ENCODE measurements at regions not wholly inside any gene's neighbourhood (a gene's known extent, or its start where the extent isn't known, plus 50 kb on each side); places are given as distances from the start of the nearest gene placed in this dataset.
"Not testable (repeated sequence)": the region's sequence is repeated elsewhere in the genome, so short reads cannot be mapped to it uniquely, and the experiment has no call there.

- DNase-seq: no peak
These were observed 613.0 kb downstream of the KIF4B start for GRCh38 chr5:155626592-155626991.

- no peak for DNase-seq
These were observed 614.8 kb downstream of the KIF4B start for GRCh38 chr5:155628346-155628745.

GRCh38 chr5:155629597-155629996 lies 616.0 kb downstream of the KIF4B start:
- no peak for DNase-seq

- DNase-seq: no peak
These were observed 617.6 kb downstream of the KIF4B start for GRCh38 chr5:155631116-155631515.

DNA sequence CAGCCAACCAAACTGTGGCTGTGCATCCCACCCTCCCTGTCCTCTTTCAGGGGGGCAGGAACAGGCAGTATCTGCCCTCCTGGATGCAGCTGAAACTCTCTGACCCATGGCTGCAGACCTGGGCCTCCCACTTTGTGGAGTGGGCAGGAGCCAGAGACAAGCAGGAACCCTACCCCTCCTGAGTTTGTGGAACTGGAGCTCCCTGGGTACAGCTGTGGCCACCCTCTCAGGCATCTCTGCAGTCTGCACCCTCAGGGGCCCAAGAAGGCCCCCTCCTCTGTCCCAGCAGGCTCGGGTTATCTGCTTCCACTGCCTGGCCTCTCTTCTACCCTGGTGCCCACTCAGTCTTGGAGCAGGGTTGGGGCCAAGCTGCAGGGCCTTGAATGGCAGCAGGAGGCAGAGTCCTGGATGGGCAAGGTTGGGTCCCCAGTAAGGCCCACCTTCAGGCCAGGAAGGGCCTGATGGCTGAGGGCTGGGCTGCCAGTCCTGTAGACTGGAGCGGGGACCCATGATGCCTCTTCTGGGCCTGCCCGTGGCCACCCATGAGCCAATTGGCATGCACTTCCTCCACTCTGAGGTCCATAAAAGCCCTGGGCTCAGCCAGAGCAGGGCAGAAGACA lies 619.9 kb downstream of the KIF4B start:
- DNase-seq: no peak

DNA sequence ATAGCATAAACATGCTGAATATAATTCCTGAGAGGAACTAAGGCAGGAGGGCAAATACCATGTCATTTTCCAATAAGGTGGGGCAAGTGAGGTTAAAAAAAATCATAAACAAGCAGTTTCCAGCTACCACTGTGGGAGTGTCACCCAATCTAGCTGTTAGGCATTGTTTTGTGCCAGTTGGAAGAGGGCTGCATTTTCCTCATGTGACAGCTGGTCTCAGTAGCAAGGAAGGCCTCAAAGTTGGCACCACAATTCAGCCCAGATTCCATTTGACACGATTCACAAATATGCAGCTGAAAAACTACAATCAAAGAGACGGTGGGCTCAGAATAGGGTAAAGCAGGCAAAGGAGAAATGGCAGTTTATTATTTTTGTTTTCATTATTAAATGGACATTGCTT lies 636.1 kb downstream of the KIF4B start:
- no peak for DNase-seq

- no peak for DNase-seq
These were observed 642.0 kb downstream of the KIF4B start for GRCh38 chr5:155655569-155655968.

GRCh38 chr5:155661859-155662258 lies 648.3 kb downstream of the KIF4B start:
- DNase-seq: no peak

- DNase-seq: no peak
These were observed 651.8 kb downstream of the KIF4B start for GRCh38 chr5:155665361-155665760.

DNA sequence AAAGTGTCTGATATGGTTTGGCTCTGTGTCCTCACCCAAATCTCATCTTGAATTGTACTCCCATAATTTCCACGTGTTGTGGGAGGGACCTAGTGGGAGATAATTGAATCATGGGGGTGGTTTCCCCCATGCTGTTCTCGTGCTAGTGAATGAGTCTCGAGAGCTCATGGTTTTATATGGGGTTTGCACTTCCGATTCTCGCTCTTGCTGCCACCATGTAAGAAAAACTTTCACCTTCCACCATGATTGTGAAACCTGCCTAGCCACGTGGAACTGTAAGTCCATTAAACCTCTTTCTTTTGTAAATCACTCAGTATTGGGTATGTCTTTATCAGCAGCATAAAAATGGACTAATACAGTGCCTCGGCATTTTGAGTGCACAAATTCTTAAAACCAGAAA lies 655.0 kb upstream of the SGCD start:
- not testable (repeated sequence) for DNase-seq

DNA sequence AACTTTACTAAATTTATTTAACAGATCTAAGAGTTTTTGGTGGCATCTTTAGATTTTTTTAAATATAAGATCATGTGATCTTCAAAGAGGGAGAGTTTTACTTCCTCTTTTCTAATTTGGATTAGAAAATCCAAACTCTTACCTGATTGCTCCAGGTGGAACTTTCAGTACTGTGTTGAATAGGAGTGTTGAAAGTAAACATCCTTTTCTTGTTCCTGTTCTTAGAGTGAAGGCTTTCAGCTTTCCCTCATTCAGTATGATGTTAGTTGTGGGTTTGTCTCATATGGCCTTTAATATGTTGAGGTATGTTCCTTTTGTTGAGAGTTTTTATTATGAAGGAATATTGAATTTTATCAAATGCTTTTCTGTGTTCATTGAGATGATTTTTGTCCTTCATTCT lies 650.0 kb upstream of the SGCD start:
- no peak for DNase-seq

- DNase-seq: no peak
These were observed 648.6 kb upstream of the SGCD start for GRCh38 chr5:155678371-155678770.

- DNase-seq: no peak
These were observed 647.4 kb upstream of the SGCD start for GRCh38 chr5:155679530-155679929.

GRCh38 chr5:155684417-155684816 lies 642.5 kb upstream of the SGCD start:
- DNase-seq: no peak

DNA sequence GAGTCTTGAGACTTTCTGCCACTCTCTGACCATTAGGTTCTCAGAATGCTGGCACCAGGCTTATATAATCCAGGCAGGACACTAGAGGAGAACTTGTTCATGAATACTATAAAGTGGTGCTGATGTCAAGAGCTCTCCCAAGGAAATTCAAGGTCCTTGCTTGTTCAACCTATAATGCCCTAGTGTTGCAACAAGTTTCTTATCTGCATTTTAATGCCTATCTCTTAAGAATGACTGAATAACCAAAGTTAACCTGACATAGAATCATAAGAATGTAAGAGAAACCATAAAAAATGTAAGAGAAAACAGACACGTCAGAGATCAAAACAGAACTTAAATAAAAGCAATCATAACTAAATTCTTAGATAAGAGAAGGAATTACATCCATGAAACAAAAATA lies 640.8 kb upstream of the SGCD start:
- no peak for DNase-seq

DNA sequence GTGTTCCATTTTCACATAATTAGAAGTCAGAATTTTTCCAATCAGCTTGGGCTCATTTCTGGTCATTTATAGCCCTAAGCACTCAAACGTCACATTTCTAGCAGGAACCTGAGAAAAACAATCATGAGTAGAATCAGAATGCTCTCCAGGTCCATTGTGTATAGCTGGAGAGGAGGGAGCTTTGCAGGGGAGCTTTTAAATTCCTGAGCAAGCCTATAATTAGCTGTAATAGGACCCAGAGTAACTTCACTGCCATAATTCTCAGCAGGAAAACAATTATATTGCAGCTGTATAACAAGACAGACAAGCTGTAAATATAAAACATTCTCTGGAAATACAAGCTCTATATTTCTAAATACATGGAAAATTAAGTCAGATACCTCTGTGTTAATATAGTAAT lies 637.6 kb upstream of the SGCD start:
- no peak for DNase-seq

DNA sequence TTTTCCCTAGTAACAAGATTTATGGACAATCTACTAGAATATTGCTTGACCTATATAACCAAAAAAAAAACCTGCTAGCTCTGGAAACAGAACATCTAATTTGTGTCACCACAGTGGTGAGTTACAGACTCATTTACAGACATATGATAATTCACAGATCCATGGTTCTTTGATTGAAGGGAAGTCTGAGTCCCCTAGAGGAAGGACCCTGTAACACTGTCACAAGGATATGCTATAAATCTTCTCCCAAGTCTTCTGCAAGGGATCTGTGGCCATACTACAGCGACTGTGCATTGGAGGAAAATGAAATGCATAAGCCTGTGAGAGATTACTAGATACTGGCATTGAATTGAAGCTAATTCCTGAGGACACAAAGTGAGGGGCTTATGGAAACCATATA lies 630.6 kb upstream of the SGCD start:
- no peak for DNase-seq

- DNase-seq: no peak
These were observed 629.7 kb upstream of the SGCD start for GRCh38 chr5:155697236-155697635.

DNA sequence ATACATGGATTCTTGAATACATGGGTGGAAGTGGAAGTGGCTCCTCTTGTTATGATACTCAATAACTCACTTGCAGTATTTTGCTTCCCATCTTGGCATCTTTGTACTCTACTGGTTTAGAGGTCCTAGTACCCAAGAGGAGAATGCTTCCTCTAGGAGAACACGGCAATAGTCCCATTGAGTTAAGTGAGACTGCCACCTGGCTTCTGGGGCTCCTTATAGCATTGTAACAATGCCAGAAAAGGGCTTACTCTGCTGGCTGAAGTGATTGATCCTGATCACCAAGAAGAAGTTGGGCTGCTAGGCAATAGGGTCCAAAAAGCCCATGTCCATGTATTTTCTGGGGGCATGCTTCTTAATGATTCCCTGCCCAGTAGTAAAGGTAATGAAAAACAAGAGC lies 627.6 kb upstream of the SGCD start:
- no peak for DNase-seq

GRCh38 chr5:155700333-155700732 lies 626.6 kb upstream of the SGCD start:
- no peak for DNase-seq

DNA sequence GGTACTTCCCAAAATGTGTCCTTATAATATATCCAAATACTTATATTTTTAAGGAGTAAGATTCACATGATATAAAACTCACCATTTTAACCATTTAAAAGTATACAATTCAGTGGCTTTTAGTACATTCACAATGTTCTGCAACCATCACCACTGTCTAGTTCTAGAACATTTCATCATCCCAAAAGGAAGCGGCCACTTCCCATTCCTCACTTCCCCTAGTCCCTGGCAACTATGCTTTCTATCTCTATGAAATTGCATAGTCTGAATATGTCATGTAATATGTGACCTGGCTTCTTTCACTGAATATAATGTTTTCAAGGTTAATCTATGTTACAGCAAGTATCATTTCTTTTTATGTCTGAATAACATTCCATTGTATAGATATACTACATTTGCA lies 615.1 kb upstream of the SGCD start:
- no peak for DNase-seq

- DNase-seq: not testable (repeated sequence)
These were observed 612.5 kb upstream of the SGCD start for GRCh38 chr5:155714435-155714834.

- no peak for DNase-seq
These were observed 600.7 kb upstream of the SGCD start for GRCh38 chr5:155726267-155726666.

GRCh38 chr5:155727512-155728145 lies 599.3 kb upstream of the SGCD start:
- DNase-seq: no peak
